Retinal pigment epithelial cell (primary cell): ENCODE measurements at regions not wholly inside any gene's neighbourhood (a gene's known extent, or its start where the extent isn't known, plus 50 kb on each side); places are given as distances from the start of the nearest gene placed in this dataset.

Experiments
- DNase-seq: peaks from one replicate; pipeline ENCODE4 v3.0.0-alpha.2; 2010; ENCODE audit warnings: low read depth
- H3K4me3 ChIP-seq: 2 replicates; pipeline ENCODE4 v1.5.1; 2011; ENCODE audit warnings: mild to moderate bottlenecking, low read length, control low read depth, moderate library complexity
- CTCF ChIP-seq: conservative IDR thresholded peaks from 2 replicates; pipeline ENCODE4 v1.5.1; 2011; ENCODE audit warnings: low read depth, low read length, control low read depth, inconsistent platforms

GRCh38 chr6:91560409-91560808 lies 973.5 kb upstream of the MAP3K7 start:
- DNase-seq: no peak
- no peak overlapping the region for H3K4me3 ChIP-seq
- no peak for TF ChIP-seq CTCF

- no peak overlapping the region for H3K4me3 ChIP-seq
- DNase-seq: no peak
- no peak for TF ChIP-seq CTCF
These were observed 954.0 kb upstream of the MAP3K7 start for GRCh38 chr6:91540902-91541301.

- no peak overlapping the region for H3K4me3 ChIP-seq
- DNase-seq: no peak
- no peak for TF ChIP-seq CTCF
These were observed 952.6 kb upstream of the MAP3K7 start for GRCh38 chr6:91539456-91539855.

- no peak for DNase-seq
- TF ChIP-seq CTCF: no peak
- H3K4me3 ChIP-seq: no peak overlapping the region
These were observed 951.8 kb upstream of the MAP3K7 start for GRCh38 chr6:91538622-91539021.

GRCh38 chr6:91534614-91535013 lies 947.7 kb upstream of the MAP3K7 start:
- no peak for DNase-seq
- TF ChIP-seq CTCF: peak; percentile 26
- H3K4me3 ChIP-seq: no peak overlapping the region

- no peak for TF ChIP-seq CTCF
- DNase-seq: peak; percentile 10
- no peak overlapping the region for H3K4me3 ChIP-seq
These were observed 936.6 kb upstream of the MAP3K7 start for GRCh38 chr6:91523511-91523910.

GRCh38 chr6:91521999-91522398 lies 935.1 kb upstream of the MAP3K7 start:
- TF ChIP-seq CTCF: no peak
- no peak for DNase-seq
- H3K4me3 ChIP-seq: no peak overlapping the region
